NB4 (cell line): ENCODE measurements at regions not wholly inside any gene's neighbourhood (a gene's known extent, or its start where the extent isn't known, plus 50 kb on each side); places are given as distances from the start of the nearest gene placed in this dataset.

Source experiments
- DNase-seq: peaks from one replicate; pipeline ENCODE4 v3.0.0; 2010; ENCODE audit warnings: low read depth
- H3K4me3 ChIP-seq: one replicate; pipeline ENCODE4 v1.5.1; 2011; ENCODE audit warnings: mild to moderate bottlenecking, low read depth, low read length, moderate library complexity
- CTCF ChIP-seq: IDR thresholded peaks from one replicate; pipeline ENCODE4 v1.5.1; 2012; ENCODE audit warnings: low read depth, low read length
- MAX ChIP-seq: IDR thresholded peaks from 2 replicates; pipeline ENCODE4 v1.6.1; 2011; ENCODE audit warnings: low read depth, low read length
- MYC ChIP-seq: IDR thresholded peaks from 2 replicates; pipeline ENCODE4 v1.6.1; 2011; ENCODE audit warnings: low read depth, low read length
- POLR2A ChIP-seq: IDR thresholded peaks from 2 replicates; pipeline ENCODE4 v1.6.1; 2011; ENCODE audit warnings: mild to moderate bottlenecking; ENCODE audit not compliant: insufficient read length; ENCODE audit errors: extremely low read depth

GRCh38 chr3:168269001-168269400 is 173.3 kb upstream of the GOLIM4 start:
- no peak for DNase-seq
- TF ChIP-seq POLR2A (no peak), MAX (no peak), CTCF (no peak), MYC (no peak)
- H3K4me3 ChIP-seq, result no peak overlapping the region

- TF ChIP-seq MAX (no peak), CTCF (no peak), MYC (no peak), POLR2A (no peak)
- H3K4me3 ChIP-seq, result no peak overlapping the region
- DNase-seq, result no peak
Observed at GRCh38 chr3:168267179-168267578, 171.5 kb upstream of the GOLIM4 start.

GRCh38 chr3:168266335-168266734 is 170.6 kb upstream of the GOLIM4 start:
- TF ChIP-seq POLR2A (no peak), CTCF (no peak), MAX (no peak), MYC (no peak)
- H3K4me3 ChIP-seq, result no peak overlapping the region
- no peak for DNase-seq

DNA sequence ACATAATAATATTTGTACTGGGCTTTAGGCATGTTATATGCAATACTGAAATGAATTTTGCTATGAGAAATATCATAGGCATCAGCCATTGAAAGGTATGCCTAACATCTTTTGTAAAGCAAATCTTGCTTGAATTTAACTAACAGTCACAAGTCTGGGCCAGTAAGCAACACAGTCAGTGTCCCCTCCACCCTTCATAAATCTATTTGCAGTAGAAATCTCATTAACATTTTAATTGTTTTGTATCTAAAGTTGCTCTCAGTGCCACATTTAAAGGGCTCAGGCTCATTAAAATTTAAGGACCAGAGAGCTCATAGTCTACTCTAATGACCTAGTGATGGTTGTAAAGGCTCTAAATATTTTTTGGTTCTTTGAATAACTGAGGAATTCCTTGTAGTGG is 167.2 kb upstream of the GOLIM4 start:
- no peak for DNase-seq
- no peak for TF ChIP-seq MYC
- TF ChIP-seq POLR2A, result no peak
- TF ChIP-seq CTCF, result no peak
- no peak for TF ChIP-seq MAX
- H3K4me3 ChIP-seq, result no peak overlapping the region

DNA sequence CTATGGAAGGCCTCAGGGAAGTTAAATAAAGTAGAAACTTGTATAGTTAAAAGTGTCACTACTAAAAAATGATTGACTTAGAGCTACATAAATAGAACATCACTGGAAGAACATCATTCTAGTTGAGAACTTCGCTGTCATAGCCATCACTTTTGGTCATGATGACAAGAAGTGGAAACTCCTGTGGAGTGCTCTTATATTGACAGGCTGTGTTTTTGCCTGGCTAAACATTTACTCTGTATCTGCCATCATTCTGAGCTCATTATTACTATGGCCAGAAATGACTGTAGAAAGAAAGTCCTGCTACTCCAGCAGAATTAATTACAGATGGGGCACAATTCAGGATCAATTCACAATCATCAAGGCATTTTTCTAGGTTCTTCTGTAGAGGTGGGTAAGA is 165.1 kb upstream of the GOLIM4 start:
- TF ChIP-seq MAX (no peak), MYC (no peak), CTCF (no peak)
- no peak for DNase-seq
- no peak overlapping the region for H3K4me3 ChIP-seq

GRCh38 chr3:168251371-168251770 is 155.6 kb upstream of the GOLIM4 start:
- DNase-seq, result no peak
- no peak overlapping the region for H3K4me3 ChIP-seq
- TF ChIP-seq MYC (no peak), POLR2A (no peak)
